Tibial nerve (tissue), 3 donors: ENCODE measurements at regions not wholly inside any gene's neighbourhood (a gene's known extent, or its start where the extent isn't known, plus 50 kb on each side); places are given as distances from the start of the nearest gene placed in this dataset.

Experiments
- POLR2A ChIP-seq, 2 donors: fragments of 450-650 bp; IDR thresholded peaks; one replicate each; pipeline ENCODE4 v1.6.1; 2017; ENCODE audit warnings: antibody characterized with exemption in 2 of 2, mild to moderate bottlenecking in 2 of 2, moderate library complexity in 2 of 2
- TF ChIP-seq, protein P1 (sequence below), 5 experiments: fragments of 200-600 bp in 3 of 5; fragments of 450-650 bp in 2 of 5; sonication (generic) in 3 of 5; IDR thresholded peaks; one replicate each; pipeline ENCODE4 v1.5.1; 2016 to 2019; ENCODE audit warnings: antibody characterized with exemption in 5 of 5, mild to moderate bottlenecking in 3 of 5, moderate library complexity in 2 of 5

DNA sequence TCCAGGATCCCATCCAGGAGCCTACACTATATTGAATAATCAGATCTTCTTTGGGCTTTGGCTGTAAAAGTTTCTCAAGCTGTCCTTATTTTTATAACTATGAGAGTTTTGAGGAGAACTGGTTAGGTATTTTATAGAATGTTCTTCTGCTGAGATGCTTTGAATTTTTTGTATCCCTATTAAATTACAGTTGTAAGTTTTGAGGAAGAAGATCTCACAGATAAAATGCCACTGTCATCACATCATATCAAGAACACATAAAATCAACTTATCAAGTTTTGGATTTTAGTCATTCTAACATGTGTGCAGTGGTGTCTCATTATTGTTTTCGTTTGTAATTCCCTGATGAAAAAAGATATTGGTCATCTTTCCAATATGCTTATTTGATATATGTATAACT, 260.2 kb upstream of the COL3A1 start:
- TF ChIP-seq, protein P1, sequence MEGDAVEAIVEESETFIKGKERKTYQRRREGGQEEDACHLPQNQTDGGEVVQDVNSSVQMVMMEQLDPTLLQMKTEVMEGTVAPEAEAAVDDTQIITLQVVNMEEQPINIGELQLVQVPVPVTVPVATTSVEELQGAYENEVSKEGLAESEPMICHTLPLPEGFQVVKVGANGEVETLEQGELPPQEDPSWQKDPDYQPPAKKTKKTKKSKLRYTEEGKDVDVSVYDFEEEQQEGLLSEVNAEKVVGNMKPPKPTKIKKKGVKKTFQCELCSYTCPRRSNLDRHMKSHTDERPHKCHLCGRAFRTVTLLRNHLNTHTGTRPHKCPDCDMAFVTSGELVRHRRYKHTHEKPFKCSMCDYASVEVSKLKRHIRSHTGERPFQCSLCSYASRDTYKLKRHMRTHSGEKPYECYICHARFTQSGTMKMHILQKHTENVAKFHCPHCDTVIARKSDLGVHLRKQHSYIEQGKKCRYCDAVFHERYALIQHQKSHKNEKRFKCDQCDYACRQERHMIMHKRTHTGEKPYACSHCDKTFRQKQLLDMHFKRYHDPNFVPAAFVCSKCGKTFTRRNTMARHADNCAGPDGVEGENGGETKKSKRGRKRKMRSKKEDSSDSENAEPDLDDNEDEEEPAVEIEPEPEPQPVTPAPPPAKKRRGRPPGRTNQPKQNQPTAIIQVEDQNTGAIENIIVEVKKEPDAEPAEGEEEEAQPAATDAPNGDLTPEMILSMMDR (IDR thresholded peaks at IDR 0.05), result no peak
- TF ChIP-seq POLR2A (IDR thresholded peaks at IDR 0.05), result no peak
